Panc1 (cell line): ENCODE measurements at regions not wholly inside any gene's neighbourhood (a gene's known extent, or its start where the extent isn't known, plus 50 kb on each side); places are given as distances from the start of the nearest gene placed in this dataset.

Experiments used
- ATAC-seq: fragments of 200-7000 bp; cut with Tn5 transposase; 2 replicates; pipeline ENCODE4 v1.9.1; 2020; ENCODE audit warnings: mild to moderate bottlenecking, moderate library complexity
- BruUV-seq: library from RNA; stranded (reverse); fragments of 400-500 nt; replicated peaks from 2 replicates; lab custom pipeline; 2021; lab: Mats Ljungman, UMichigan
- CTCF ChIA-PET: fragments of 300-600 bp; sonication (Branson Sonifier 250); formaldehyde crosslinking; loops from one replicate; lab custom pipeline; 2022; ENCODE audit warnings: antibody characterized with exemption; lab: Charles Lee
- POLR2A ChIA-PET: fragments of 300-600 bp; sonication (Branson Sonifier 250); formaldehyde crosslinking; loops from one replicate; lab custom pipeline; 2022; ENCODE audit warnings: antibody characterized with exemption; lab: Charles Lee
- DNase-seq: peaks from one replicate; pipeline ENCODE4 v3.0.0-alpha.2; 2010; ENCODE audit warnings: low read depth, low spot score
- H3K27ac ChIP-seq: 2 replicates; pipeline ENCODE4 v1.5.1; 2011; ENCODE audit warnings: mild to moderate bottlenecking, low read length, inconsistent platforms
- H3K27me3 ChIP-seq: fragments of 200-500 bp; sonication (Bioruptor generic); 2 replicates; pipeline ENCODE4 v1.6.0; 2014; ENCODE audit warnings: low read length, inconsistent platforms; ENCODE audit not compliant: control insufficient read depth, insufficient read depth
- H3K36me3 ChIP-seq: fragments of 200-500 bp; sonication (Bioruptor generic); 2 replicates; pipeline ENCODE4 v1.5.1; 2014; ENCODE audit warnings: inconsistent platforms, mild to moderate bottlenecking, low read length, moderate library complexity; ENCODE audit not compliant: control insufficient read depth, insufficient read depth
- H3K4me1 ChIP-seq: 2 replicates; pipeline ENCODE4 v1.5.1; 2011; ENCODE audit warnings: inconsistent platforms, mild to moderate bottlenecking, low read length, moderate library complexity; ENCODE audit not compliant: control insufficient read depth, insufficient read depth
- H3K4me3 ChIP-seq, 2 experiments: 2 replicates each; pipeline ENCODE4 v1.5.1; 2011 to 2012; ENCODE audit warnings: low read depth in 2 of 2, low read length in 2 of 2, mild to moderate bottlenecking in 2 of 2, inconsistent platforms in 1 of 2, moderate library complexity in 1 of 2
- H3K9me3 ChIP-seq: fragments of 200-500 bp; sonication (Bioruptor generic); 2 replicates; pipeline ENCODE4 v1.5.1; 2014; ENCODE audit warnings: low read depth, mild to moderate bottlenecking, inconsistent platforms, low read length, moderate library complexity; ENCODE audit not compliant: control insufficient read depth, insufficient read depth
- POLR2AphosphoS5 ChIP-seq: IDR thresholded peaks from 2 replicates; pipeline ENCODE4 v1.6.1; 2012; ENCODE audit warnings: mild to moderate bottlenecking, low read depth, low read length, moderate library complexity
- SIN3A ChIP-seq: IDR thresholded peaks from 2 replicates; pipeline ENCODE4 v1.6.1; 2012; ENCODE audit warnings: low read depth, mild to moderate bottlenecking, low read length, moderate library complexity, borderline replicate concordance; ENCODE audit not compliant: insufficient read depth
- TCF7L2 ChIP-seq: IDR thresholded peaks from 2 replicates; pipeline ENCODE4 v1.6.1; 2011; ENCODE audit warnings: mild to moderate bottlenecking, low read depth, low read length, inconsistent platforms
- in situ Hi-C: cut with HindIII; loops from 2 replicates; pipeline ENCODE4 v1.10.0; 2016; ENCODE audit warnings: low sequenced_read_pairs, low pct_unique_long_range_greater_than_20kb
- intact Hi-C: fragments of 100-400 bp; cut with micrococcal nuclease; formaldehyde crosslinking; loops from one replicate; pipeline ENCODE4 v1.10.0; 2022; ENCODE audit not compliant: unreplicated experiment
- TF ChIP-seq, protein P1 (sequence below): fragments of 450-650 bp; IDR thresholded peaks from 2 replicates; pipeline ENCODE4 v1.5.1; 2017; ENCODE audit warnings: mild to moderate bottlenecking
- TF ChIP-seq, protein P2 (sequence below), 2 experiments: IDR thresholded peaks; 2 replicates each; pipeline ENCODE4 v1.6.1; 2011 to 2012; ENCODE audit warnings: low read depth in 2 of 2, control low read depth in 1 of 2, low read length in 1 of 2, mild to moderate bottlenecking in 1 of 2, moderate library complexity in 1 of 2; ENCODE audit not compliant: insufficient read depth in 1 of 2

GRCh38 chr15:96672629-96673028 lies 342.1 kb downstream of the NR2F2 start:
- POLR2A ChIA-PET, result interaction anchor here (0.7 kb wide), 1 partner anchor 1493 kb away, joined by 6 read pairs; no protein-coding TSS in a partner anchor
- DNase-seq, result no peak

GRCh38 chr15:96678386-96678785 lies 347.9 kb downstream of the NR2F2 start:
- Histone ChIP-seq H3K4me1 (no peaks in the 10 kb centered on the region), H3K27ac (no peak overlapping the region), H3K27me3 (no peaks in the 10 kb centered on the region), H3K4me3 (no peak overlapping the region), H3K9me3 (no peaks in the 10 kb centered on the region), H3K36me3 (no peaks in the 10 kb centered on the region)
- CTCF ChIA-PET, result no interaction called here
- in situ Hi-C loops (no loop called here), intact Hi-C loops (no loop called here)
- POLR2A ChIA-PET, result no interaction called here
- TF ChIP-seq POLR2AphosphoS5 (no peak), TCF7L2 (no peak), SIN3A (no peak)
- TF ChIP-seq, protein P1, sequence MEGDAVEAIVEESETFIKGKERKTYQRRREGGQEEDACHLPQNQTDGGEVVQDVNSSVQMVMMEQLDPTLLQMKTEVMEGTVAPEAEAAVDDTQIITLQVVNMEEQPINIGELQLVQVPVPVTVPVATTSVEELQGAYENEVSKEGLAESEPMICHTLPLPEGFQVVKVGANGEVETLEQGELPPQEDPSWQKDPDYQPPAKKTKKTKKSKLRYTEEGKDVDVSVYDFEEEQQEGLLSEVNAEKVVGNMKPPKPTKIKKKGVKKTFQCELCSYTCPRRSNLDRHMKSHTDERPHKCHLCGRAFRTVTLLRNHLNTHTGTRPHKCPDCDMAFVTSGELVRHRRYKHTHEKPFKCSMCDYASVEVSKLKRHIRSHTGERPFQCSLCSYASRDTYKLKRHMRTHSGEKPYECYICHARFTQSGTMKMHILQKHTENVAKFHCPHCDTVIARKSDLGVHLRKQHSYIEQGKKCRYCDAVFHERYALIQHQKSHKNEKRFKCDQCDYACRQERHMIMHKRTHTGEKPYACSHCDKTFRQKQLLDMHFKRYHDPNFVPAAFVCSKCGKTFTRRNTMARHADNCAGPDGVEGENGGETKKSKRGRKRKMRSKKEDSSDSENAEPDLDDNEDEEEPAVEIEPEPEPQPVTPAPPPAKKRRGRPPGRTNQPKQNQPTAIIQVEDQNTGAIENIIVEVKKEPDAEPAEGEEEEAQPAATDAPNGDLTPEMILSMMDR, result no peak
- TF ChIP-seq, protein P2, sequence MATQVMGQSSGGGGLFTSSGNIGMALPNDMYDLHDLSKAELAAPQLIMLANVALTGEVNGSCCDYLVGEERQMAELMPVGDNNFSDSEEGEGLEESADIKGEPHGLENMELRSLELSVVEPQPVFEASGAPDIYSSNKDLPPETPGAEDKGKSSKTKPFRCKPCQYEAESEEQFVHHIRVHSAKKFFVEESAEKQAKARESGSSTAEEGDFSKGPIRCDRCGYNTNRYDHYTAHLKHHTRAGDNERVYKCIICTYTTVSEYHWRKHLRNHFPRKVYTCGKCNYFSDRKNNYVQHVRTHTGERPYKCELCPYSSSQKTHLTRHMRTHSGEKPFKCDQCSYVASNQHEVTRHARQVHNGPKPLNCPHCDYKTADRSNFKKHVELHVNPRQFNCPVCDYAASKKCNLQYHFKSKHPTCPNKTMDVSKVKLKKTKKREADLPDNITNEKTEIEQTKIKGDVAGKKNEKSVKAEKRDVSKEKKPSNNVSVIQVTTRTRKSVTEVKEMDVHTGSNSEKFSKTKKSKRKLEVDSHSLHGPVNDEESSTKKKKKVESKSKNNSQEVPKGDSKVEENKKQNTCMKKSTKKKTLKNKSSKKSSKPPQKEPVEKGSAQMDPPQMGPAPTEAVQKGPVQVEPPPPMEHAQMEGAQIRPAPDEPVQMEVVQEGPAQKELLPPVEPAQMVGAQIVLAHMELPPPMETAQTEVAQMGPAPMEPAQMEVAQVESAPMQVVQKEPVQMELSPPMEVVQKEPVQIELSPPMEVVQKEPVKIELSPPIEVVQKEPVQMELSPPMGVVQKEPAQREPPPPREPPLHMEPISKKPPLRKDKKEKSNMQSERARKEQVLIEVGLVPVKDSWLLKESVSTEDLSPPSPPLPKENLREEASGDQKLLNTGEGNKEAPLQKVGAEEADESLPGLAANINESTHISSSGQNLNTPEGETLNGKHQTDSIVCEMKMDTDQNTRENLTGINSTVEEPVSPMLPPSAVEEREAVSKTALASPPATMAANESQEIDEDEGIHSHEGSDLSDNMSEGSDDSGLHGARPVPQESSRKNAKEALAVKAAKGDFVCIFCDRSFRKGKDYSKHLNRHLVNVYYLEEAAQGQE (IDR thresholded peaks at IDR 0.05; ENCODE audit: insufficient read depth in 1 of 2, low read depth in 2 of 2, low read length in 1 of 2), result no peak
- ATAC-seq (no peak), DNase-seq (no peak)
- no TSS peak for BruUV-seq

More at GRCh38 chr15:96672629-96673028, 342.1 kb downstream of the NR2F2 start:
- Histone ChIP-seq H3K4me3 (no peak overlapping the region), H3K27ac (no peak overlapping the region), H3K36me3 (no peaks in the 10 kb centered on the region), H3K9me3 (no peaks in the 10 kb centered on the region), H3K27me3 (no peaks in the 10 kb centered on the region), H3K4me1 (no peaks in the 10 kb centered on the region)
- in situ Hi-C loops (no loop called here), intact Hi-C loops (no loop called here)
- CTCF ChIA-PET, result no interaction called here
- no peak for ATAC-seq
- TF ChIP-seq POLR2AphosphoS5 (no peak), SIN3A (no peak), TCF7L2 (no peak)
- TF ChIP-seq, protein P2 (IDR thresholded peaks at IDR 0.05; ENCODE audit: insufficient read depth in 1 of 2, low read depth in 2 of 2, low read length in 1 of 2), result no peak
- TF ChIP-seq, protein P1, result no peak
- BruUV-seq, result no TSS peak
